A549 (cell line): ENCODE measurements at regions not wholly inside any gene's neighbourhood (a gene's known extent, or its start where the extent isn't known, plus 50 kb on each side); places are given as distances from the start of the nearest gene placed in this dataset.

Experiments
- JUNB ChIP-seq: fragments of >200 bp; sonication (Bioruptor Twin); formaldehyde crosslinking; IDR thresholded peaks from 2 replicates; pipeline ENCODE4 v1.6.1; 2016
- MAZ ChIP-seq: fragments of 150-350 bp; IDR thresholded peaks from 2 replicates; pipeline ENCODE4 v1.6.1; 2014; ENCODE audit warnings: antibody characterized with exemption, low read depth, low read length, borderline replicate concordance
- RNF2 ChIP-seq: fragments of 200-600 bp; sonication (generic); IDR thresholded peaks from 2 replicates; pipeline ENCODE4 v1.6.1; 2016; ENCODE audit warnings: low read depth, mild to moderate bottlenecking, antibody characterized with exemption, moderate library complexity, borderline replicate concordance
- ZFP36 ChIP-seq: fragments of 450-650 bp; IDR thresholded peaks from 2 replicates; pipeline ENCODE4 v1.6.1; 2014; ENCODE audit warnings: borderline replicate concordance; ENCODE audit not compliant: partially characterized antibody

DNA sequence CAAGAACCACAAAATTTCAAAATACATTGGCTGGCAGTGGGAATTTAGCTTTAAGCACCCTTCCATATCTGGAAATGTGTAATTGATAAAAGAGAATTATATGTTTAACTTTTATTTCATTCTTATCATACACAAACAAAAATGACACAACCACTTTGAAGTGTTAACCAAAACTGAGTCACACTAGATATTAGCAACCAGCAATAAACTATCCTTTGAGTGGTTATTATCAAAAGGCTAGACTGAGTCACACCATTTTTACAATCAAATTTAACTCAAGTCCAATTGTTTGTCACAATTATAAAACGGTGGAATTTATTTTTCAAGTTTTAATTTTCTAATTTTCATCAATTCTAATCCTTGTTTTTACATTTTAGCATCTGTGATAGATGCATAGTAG lies 121.7 kb downstream of the LIG4 start:
- TF ChIP-seq RNF2 (no peak), ZFP36 (no peak), MAZ (no peak), JUNB (no peak)
